ENCODE measurements at regions not wholly inside any gene's neighbourhood (a gene's known extent, or its start where the extent isn't known, plus 50 kb on each side); places are given as distances from the start of the nearest gene placed in this dataset.
A peak's percentile ranks its signal among the peaks of the same experiment; 100 is the strongest.
"Not testable (repeated sequence)": the region's sequence is repeated elsewhere in the genome, so short reads cannot be mapped to it uniquely, and the experiment has no call there.

DNA sequence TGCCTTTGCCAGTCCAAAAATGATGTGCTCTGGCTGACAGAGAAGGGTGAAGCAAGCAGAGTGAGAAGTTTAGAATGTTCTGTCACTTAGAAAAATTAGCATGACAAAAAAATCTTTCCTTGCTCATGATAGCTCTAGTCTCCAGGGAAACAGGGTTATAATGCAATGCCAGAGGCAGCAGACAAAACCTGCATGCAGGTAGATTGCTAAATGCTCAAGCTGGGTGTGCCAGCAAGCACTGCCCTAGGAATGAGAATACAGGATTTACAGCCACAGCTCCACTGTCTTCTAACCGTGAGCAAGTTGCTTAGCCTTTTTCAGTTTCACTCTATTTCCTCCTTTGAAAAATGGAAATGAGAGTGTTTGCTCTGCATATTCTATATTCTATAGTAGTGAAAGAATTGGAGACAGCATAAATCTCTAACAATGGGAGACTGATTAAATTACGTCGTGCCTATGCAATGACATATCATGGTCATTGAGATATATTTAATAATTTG, 516.6 kb upstream of the C16orf82 start:
- peaks cover 0 to 19% (median 5%) of the 10 kb centered on the region in 3 donors for H3K27me3 Mint-ChIP-seq
- H3K36me3 Mint-ChIP-seq: no peaks in the 10 kb centered on the region
- ATAC-seq (ENCODE audit: low read depth in 2 of 2) (no peak), DNase-seq (no peak)
- H3K27ac Mint-ChIP-seq: no peak overlapping the region
- H3K4me3 Mint-ChIP-seq: no peak overlapping the region
- H3K4me1 Mint-ChIP-seq: no peaks in the 10 kb centered on the region
- peaks cover 0 to 2% (median 0%) of the 10 kb centered on the region in 7 donors for H3K9me3 Mint-ChIP-seq

DNA sequence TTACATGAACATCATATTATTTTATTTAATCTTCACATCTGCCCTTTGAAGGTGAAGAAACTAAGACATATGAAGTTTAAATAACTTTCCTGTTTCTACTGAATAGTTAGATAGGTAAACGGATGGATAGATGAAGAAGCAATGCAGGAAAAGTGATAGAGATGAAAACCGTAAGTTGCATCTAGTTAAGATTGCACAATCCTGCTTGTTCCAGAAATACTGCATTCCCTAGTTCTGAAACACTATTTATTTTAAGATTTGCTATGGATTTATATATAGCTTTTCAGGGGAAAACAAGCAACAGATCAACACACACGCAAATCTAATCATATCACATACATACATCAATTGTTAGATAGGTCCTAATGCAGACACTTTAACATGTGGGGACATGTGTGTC, 512.7 kb upstream of the C16orf82 start:
- no peak for ATAC-seq (ENCODE audit: low read depth in 2 of 2)
- DNase-seq: no peak
- Mint-ChIP-seq H3K36me3 (no peaks in the 10 kb centered on the region), H3K27ac (no peak overlapping the region), H3K9me3 (no peaks in the 10 kb centered on the region), H3K4me3 (no peak overlapping the region), H3K27me3 (peaks cover 0 to 26% (median 13%) of the 10 kb centered on the region in 3 donors), H3K4me1 (no peaks in the 10 kb centered on the region)

DNA sequence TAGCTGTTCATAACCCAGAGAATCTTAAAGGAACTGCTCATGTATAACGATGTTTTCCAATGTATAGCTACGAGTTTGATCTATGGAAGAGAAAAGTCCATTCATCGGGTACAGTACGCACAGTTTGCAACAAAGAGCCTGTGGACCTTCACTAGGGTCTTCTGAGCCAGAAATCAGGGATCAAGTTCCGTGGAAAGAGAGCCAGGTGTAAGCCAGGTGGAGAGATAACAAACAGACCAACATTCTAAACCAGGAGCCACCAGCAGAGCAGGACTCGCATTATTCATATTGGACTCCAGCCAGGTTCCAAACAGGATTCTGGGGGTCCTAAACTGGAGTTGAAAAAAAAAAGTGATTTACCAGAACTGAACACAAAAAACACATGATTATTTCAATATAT, 505.4 kb upstream of the C16orf82 start:
- no peak overlapping the region for H3K4me3 Mint-ChIP-seq
- no peak overlapping the region for H3K27ac Mint-ChIP-seq
- no peaks in the 10 kb centered on the region for H3K36me3 Mint-ChIP-seq
- DNase-seq: no peak
- ATAC-seq (ENCODE audit: low read depth in 2 of 2): no peak
- H3K4me1 Mint-ChIP-seq: no peaks in the 10 kb centered on the region
- H3K9me3 Mint-ChIP-seq: peaks cover 0 to 3% (median 0%) of the 10 kb centered on the region in 7 donors
- peaks cover 15 to 20% (median 17%) of the 10 kb centered on the region in 3 donors for H3K27me3 Mint-ChIP-seq

DNA sequence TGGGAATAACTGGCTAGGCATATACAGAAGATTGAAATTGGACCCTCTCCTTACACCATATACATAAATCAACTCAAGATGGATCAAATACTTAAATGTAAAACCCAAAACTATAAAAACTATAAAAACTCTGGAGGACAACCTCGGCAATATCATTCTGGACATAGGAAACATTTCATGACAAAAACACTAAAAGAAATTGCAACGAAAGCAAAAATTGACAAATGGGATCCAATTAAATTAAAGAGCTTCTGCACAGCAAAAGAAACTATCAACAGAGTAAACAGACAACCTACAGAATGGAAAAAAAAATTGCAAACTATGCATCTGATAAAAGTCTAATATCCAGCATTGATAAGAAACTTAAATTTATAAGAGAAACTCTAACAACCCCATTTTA, 503.7 kb upstream of the C16orf82 start:
- Mint-ChIP-seq H3K9me3 (peaks cover 0 to 3% (median 0%) of the 10 kb centered on the region in 7 donors), H3K4me1 (no peaks in the 10 kb centered on the region), H3K27me3 (peaks cover 8 to 22% (median 20%) of the 10 kb centered on the region in 3 donors), H3K27ac (no peak overlapping the region), H3K4me3 (no peak overlapping the region), H3K36me3 (no peaks in the 10 kb centered on the region)
- ATAC-seq (ENCODE audit: low read depth in 2 of 2) (no peak), DNase-seq (no peak)

DNA sequence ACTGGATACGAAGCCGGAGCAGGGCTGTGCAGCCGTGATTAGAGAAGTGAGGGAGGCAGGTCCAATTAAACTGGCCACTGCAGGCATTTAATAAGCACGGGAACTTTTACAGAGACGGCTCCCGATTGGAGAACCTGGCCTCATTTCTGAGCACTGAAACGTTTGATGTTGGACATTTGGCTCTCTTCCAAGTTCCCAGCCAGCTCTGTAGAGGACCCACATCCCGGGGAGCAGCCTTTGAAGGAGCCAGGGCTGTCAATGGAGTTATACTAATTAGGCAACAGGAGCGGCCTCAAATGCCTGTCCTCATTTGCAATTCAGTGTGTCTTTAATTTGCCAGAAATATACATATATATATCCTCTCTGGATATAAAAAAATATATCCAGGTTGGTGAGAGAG, 499.4 kb upstream of the C16orf82 start:
- peaks cover 5 to 12% (median 12%) of the 10 kb centered on the region in 3 donors for H3K27me3 Mint-ChIP-seq
- H3K27ac Mint-ChIP-seq: no peak overlapping the region
- no peak for DNase-seq
- ATAC-seq (ENCODE audit: low read depth in 2 of 2): no peak
- H3K9me3 Mint-ChIP-seq: no peaks in the 10 kb centered on the region
- peaks cover 0 to 3% (median 0%) of the 10 kb centered on the region in 3 donors for H3K4me1 Mint-ChIP-seq
- H3K4me3 Mint-ChIP-seq: no peak overlapping the region
- no peaks in the 10 kb centered on the region for H3K36me3 Mint-ChIP-seq

DNA sequence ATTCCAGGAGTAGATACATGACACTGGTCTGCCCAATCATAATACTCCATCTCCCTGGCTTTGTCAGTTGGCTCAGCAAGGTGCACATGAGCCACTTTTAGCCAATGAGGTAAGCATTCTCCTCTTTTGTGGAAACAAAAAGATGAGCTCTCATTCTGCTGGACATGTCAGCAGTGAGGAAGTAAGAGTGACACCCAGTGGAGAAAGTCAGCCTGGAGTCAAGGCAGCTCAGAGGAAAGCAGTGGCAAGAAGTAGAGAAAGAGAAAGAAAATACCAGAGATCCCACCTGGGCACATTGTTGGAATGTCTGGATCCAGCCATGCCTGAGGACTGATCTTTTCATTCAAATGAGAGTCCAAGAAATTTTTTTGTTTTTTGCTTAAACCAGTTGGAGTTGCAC, 496.9 kb upstream of the C16orf82 start:
- peaks cover 0 to 12% (median 12%) of the 10 kb centered on the region in 3 donors for H3K27me3 Mint-ChIP-seq
- no peaks in the 10 kb centered on the region for H3K9me3 Mint-ChIP-seq
- no peak overlapping the region for H3K27ac Mint-ChIP-seq
- no peak for ATAC-seq (ENCODE audit: low read depth in 2 of 2)
- H3K4me3 Mint-ChIP-seq: no peak overlapping the region
- H3K4me1 Mint-ChIP-seq: peaks cover 0 to 3% (median 0%) of the 10 kb centered on the region in 3 donors
- no peak for DNase-seq
- H3K36me3 Mint-ChIP-seq: no peaks in the 10 kb centered on the region

DNA sequence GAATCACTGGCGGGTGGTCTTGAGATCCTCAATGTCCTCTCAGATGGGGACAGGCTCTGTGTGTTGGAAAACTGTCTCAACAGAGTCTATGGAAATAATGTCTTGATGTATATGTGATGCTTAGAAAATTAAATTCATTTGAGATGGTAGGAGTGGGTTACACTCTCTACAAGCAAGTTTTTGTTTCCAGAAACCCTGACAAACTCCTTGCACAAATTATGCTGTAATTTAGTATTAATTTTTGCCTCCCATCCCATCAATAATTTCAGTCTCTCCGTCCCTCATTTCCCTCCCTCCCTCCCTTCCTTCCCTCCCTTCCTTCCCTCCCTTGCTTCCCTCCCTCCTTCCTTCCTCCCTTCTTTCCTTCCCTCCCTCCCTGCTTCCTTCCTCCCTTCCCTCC, 488.0 kb upstream of the C16orf82 start:
- Mint-ChIP-seq H3K4me1 (no peaks in the 10 kb centered on the region), H3K27ac (no peak overlapping the region), H3K36me3 (no peaks in the 10 kb centered on the region), H3K4me3 (no peak overlapping the region), H3K9me3 (peaks cover 0 to 8% (median 0%) of the 10 kb centered on the region in 7 donors), H3K27me3 (peaks cover 8 to 24% (median 8%) of the 10 kb centered on the region in 3 donors)
- DNase-seq: no peak
- no peak for ATAC-seq (ENCODE audit: low read depth in 2 of 2)

DNA sequence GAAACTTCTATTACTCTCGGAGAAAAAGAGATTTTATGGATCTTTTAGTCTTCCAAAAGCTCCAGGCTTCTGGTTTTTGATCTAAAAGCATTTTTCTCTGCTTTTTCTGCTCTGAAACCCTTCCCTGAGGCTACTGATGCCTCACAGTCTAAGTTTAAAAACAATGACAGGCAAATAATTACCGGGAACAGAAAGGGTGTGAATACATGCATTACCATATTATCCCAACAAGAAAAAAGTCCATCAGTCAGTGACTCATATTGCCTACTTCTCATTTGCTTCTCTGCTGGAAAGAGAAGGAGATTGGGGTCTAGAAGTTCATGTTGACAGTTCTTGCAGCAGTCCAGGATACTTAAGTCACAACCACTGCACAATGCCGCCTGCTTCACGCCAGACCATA, 482.9 kb upstream of the C16orf82 start:
- H3K4me3 Mint-ChIP-seq: no peak overlapping the region
- H3K9me3 Mint-ChIP-seq: peaks cover 5 to 26% (median 14%) of the 10 kb centered on the region in 7 donors
- peaks cover 0 to 9% of the 10 kb centered on the region in 2 donors for H3K36me3 Mint-ChIP-seq
- H3K4me1 Mint-ChIP-seq: no peaks in the 10 kb centered on the region
- peaks cover 5 to 28% (median 7%) of the 10 kb centered on the region in 3 donors for H3K27me3 Mint-ChIP-seq
- DNase-seq (no peak), ATAC-seq (ENCODE audit: low read depth in 2 of 2) (no peak)
- no peak overlapping the region for H3K27ac Mint-ChIP-seq

DNA sequence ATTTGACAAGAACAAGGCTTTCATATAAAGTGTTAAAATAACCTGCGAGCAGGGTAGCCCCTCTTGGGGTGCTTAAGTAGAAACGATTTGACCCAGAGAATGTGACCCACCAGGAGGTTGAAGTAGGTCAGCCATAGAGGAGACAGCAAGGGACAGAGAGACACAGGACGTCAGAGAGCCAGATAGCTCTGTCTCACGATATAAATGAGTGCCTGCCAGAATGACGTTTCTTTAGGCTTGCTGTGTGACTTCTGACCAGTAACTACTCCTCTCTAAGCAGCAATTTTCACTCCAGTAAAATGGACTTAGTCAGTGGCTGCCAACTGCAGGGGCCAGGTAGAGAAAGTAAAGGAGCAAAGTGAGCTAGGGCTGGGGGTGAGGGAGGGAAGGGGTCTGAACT, 473.0 kb upstream of the C16orf82 start:
- Mint-ChIP-seq H3K27me3 (peaks cover 9 to 12% (median 11%) of the 10 kb centered on the region in 3 donors), H3K4me3 (no peak overlapping the region), H3K9me3 (peaks cover 0 to 5% (median 0%) of the 10 kb centered on the region in 7 donors), H3K36me3 (no peaks in the 10 kb centered on the region), H3K4me1 (no peaks in the 10 kb centered on the region), H3K27ac (no peak overlapping the region)
- no peak for ATAC-seq (ENCODE audit: low read depth in 2 of 2)
- no peak for DNase-seq

DNA sequence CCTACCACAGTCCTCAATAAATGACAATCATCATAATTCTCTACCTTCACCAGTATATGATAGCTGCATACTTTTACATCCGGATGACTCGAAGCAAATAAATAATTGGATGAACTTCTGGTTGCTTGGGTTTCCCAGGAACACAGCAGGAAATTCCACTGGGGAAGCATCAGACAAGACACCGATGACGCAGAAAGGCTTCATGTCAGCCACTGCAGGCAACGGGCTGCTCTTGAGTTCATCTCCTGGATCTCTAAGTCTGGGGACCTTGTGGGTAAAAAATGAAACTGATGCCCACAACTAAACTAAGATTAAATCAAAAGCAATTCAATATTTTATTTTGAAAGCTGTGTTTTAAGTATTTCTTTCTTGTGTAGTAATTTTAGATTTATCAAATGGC, 472.1 kb upstream of the C16orf82 start:
- H3K27ac Mint-ChIP-seq: no peak overlapping the region
- H3K27me3 Mint-ChIP-seq: peaks cover 18 to 22% (median 20%) of the 10 kb centered on the region in 3 donors
- peaks cover 0 to 5% (median 0%) of the 10 kb centered on the region in 7 donors for H3K9me3 Mint-ChIP-seq
- H3K36me3 Mint-ChIP-seq: no peaks in the 10 kb centered on the region
- no peaks in the 10 kb centered on the region for H3K4me1 Mint-ChIP-seq
- no peak for DNase-seq
- no peak overlapping the region for H3K4me3 Mint-ChIP-seq
- no peak for ATAC-seq (ENCODE audit: low read depth in 2 of 2)

DNA sequence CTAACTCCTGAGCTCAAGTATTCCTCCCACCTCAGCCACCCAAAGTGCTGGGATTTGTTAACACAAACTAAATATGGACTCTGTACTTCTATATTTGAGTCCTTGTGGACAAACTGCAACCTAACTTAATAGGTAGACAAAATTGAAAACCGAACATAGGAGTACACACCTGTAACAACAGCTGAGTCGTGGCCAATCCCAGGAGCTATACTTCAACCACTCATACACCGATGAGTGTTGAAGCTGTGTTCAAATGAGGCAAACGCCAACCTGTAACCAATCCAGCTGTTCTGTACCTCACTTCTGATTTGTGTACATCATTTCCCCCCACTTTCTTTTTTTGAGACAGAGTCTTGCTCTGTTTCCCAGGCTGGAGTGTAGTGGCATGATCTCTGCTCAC, 471.5 kb upstream of the C16orf82 start:
- ATAC-seq (ENCODE audit: low read depth in 2 of 2): no peak

DNA sequence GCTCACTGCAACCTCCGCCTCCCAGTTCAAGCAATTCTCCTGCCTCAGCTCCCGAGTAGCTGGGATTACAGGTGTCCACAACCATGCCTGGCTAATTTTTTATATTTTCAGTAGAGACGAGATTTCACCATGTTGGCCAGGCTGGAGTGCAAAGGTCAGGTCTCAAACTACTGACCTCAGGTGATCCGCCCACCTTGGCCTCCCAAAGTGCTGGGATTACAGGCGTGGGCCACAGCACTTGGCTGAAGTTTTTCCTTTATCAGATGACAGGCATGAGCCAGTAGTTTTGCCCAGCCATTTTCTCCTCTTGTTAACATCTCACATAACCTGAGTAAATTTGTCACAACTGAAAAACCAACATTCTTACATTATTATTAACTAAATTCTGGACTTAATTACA, 470.7 kb upstream of the C16orf82 start:
- H3K36me3 Mint-ChIP-seq; DNase-seq; H3K4me1 Mint-ChIP-seq; ATAC-seq (ENCODE audit: low read depth in 2 of 2); H3K4me3 Mint-ChIP-seq; H3K27ac Mint-ChIP-seq; H3K9me3 Mint-ChIP-seq: not testable (repeated sequence)
- H3K27me3 Mint-ChIP-seq: peaks cover 13 to 23% (median 22%) of the 10 kb centered on the region in 3 donors

More for the DNA sequence above, 471.5 kb upstream of the C16orf82 start:
- Mint-ChIP-seq H3K9me3 (peaks cover 0 to 5% (median 0%) of the 10 kb centered on the region in 7 donors), H3K27ac (no peak overlapping the region), H3K4me1 (no peaks in the 10 kb centered on the region), H3K4me3 (no peak overlapping the region), H3K27me3 (peaks cover 21 to 23% (median 22%) of the 10 kb centered on the region in 3 donors), H3K36me3 (no peaks in the 10 kb centered on the region)
- DNase-seq: no peak

DNA sequence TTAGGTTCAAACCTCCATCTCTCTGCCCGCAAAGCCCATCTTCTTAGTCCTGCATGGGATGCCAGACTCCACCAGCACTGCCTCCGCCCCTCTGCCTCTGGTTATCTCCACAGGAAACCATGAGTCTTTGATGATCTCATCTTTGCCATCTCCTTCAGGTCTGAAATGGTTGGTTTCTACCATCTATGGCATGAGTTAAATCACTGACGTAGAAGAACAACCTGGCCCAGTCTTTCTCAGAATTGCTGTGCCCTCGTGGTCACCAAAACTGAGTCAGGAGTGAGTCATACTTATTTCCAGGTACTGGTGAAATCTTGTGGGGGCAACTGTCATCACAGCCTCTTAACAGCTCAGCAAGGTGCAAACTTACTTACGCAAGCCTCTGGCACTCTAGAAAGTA, 468.7 kb upstream of the C16orf82 start:
- ATAC-seq (ENCODE audit: low read depth in 2 of 2) (no peak), DNase-seq (no peak)
- H3K9me3 Mint-ChIP-seq: peaks cover 0 to 5% (median 0%) of the 10 kb centered on the region in 7 donors
- no peak overlapping the region for H3K27ac Mint-ChIP-seq
- peaks cover 20 to 25% (median 22%) of the 10 kb centered on the region in 3 donors for H3K27me3 Mint-ChIP-seq
- H3K4me1 Mint-ChIP-seq: no peaks in the 10 kb centered on the region
- H3K36me3 Mint-ChIP-seq: no peaks in the 10 kb centered on the region
- H3K4me3 Mint-ChIP-seq: no peak overlapping the region

DNA sequence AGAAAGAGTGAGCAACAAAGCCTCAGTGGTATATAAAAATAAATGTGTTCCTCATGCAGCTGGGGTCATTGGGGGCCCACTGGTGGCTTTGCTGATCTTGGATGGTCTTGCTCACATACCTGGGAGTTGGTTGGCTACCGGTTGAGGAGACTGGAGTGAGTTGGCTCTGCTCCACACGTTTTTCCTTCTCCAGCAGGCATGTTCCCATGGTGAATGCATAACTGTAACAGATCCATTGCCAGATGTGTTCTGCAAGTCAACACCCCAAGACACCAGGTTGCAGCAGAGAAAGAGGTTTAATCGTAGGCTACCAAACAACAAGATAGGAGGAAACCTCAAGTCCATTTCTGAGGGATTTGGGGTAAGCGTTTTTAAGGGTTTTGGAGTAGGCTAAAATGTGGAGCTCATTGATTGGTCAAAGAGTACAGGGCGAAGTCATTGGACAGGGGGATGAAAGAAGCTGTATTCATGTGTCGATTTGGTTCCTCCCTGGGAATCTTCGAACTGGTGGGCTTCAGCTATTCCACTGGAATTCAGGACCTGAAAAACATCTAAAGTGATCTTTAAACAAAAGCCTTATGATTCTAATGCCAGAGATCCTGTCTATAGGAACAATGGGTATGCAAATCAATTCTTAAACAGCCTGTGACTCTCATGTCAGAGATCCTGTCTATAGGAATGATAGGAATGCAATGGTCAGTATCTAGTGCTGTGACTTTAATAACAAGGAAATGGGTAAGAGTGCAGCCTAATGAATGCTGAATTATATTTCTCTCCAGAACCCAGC, 467.5 kb upstream of the C16orf82 start:
- no peak overlapping the region for H3K4me3 Mint-ChIP-seq
- H3K4me1 Mint-ChIP-seq: no peaks in the 10 kb centered on the region
- H3K36me3 Mint-ChIP-seq: no peaks in the 10 kb centered on the region
- peak overlapping the region in 1 of 6 donors; percentile 43 for H3K27ac Mint-ChIP-seq
- peaks cover 22 to 30% (median 26%) of the 10 kb centered on the region in 3 donors for H3K27me3 Mint-ChIP-seq
- ATAC-seq (ENCODE audit: low read depth in 2 of 2): no peak
- H3K9me3 Mint-ChIP-seq: peaks cover 0 to 5% (median 0%) of the 10 kb centered on the region in 7 donors
- no peak for DNase-seq
